Stomach (tissue), 8 donors: ENCODE measurements at regions not wholly inside any gene's neighbourhood (a gene's known extent, or its start where the extent isn't known, plus 50 kb on each side); places are given as distances from the start of the nearest gene placed in this dataset.

Experiments
- DNase-seq, 2 donors: peaks; one replicate each; pipeline versions ENCODE4 v3.0.0 to v3.0.0-alpha.2; 2013 to 2019
- H3K27ac ChIP-seq, 5 donors: fragments of 200-600 bp in 4 of 5; sonication (generic) in 4 of 5; one replicate each; pipeline ENCODE4 v1.5.1; 2013 to 2019; ENCODE audit warnings: mild to moderate bottlenecking in 1 of 5, moderate library complexity in 1 of 5
- H3K27me3 ChIP-seq, 3 donors: fragments of 200-600 bp; sonication (generic); one replicate each; pipeline ENCODE4 v1.5.1; 2017 to 2019; ENCODE audit warnings: mixed run types in 1 of 3
- H3K36me3 ChIP-seq, 4 donors: fragments of 200-600 bp; sonication (generic); 1 replicate in 3 of 4; 2 replicates in 1 of 4; pipeline ENCODE4 v1.5.1; 2016 to 2019
- H3K4me1 ChIP-seq, 4 donors: fragments of 200-600 bp; sonication (generic); one replicate each; pipeline ENCODE4 v1.5.1; 2016 to 2019
- H3K4me3 ChIP-seq, 4 donors: fragments of 200-600 bp; sonication (generic) in 3 of 4; one replicate each; pipeline ENCODE4 v1.5.1; 2016 to 2019; ENCODE audit warnings: mild to moderate bottlenecking in 1 of 4
- H3K9me3 ChIP-seq, 4 donors: fragments of 200-600 bp; sonication (generic); one replicate each; pipeline ENCODE4 v1.5.1; 2016 to 2019
- CTCF ChIP-seq, 7 experiments: fragments of 450-650 bp in 4 of 7; fragments of 200-600 bp in 3 of 7; sonication (generic) in 3 of 7; IDR thresholded peaks; one replicate each; pipeline ENCODE4 v1.5.1; 2016 to 2019; ENCODE audit warnings: antibody characterized with exemption in 7 of 7, control low read depth in 2 of 7, mild to moderate bottlenecking in 1 of 7
- EP300 ChIP-seq: sonication (generic); formaldehyde crosslinking; IDR thresholded peaks from one replicate; pipeline ENCODE4 v1.6.1; 2017; ENCODE audit warnings: antibody characterized with exemption
- POLR2A ChIP-seq, 4 donors: fragments of 450-650 bp; IDR thresholded peaks; one replicate each; pipeline ENCODE4 v1.6.1; 2016; ENCODE audit warnings: antibody characterized with exemption in 4 of 4, control low read depth in 2 of 4, mild to moderate bottlenecking in 1 of 4, moderate library complexity in 1 of 4
- POLR2AphosphoS5 ChIP-seq, 3 donors: sonication (generic); formaldehyde crosslinking; IDR thresholded peaks; one replicate each; pipeline ENCODE4 v1.6.1; 2016; ENCODE audit warnings: antibody characterized with exemption in 3 of 3
- WGBS, 5 donors: extraction: QIAGEN DNeasy Blood & Tissue Kit in 3 of 5; methylation state at CpG; one replicate each; pipeline versions ENCODE4 v1.1.5 to v1.1.7; 2013 to 2018; 5-methylcytosine and 5-hydroxymethylcytosine counted together
- intact Hi-C: fragments of 100-400 bp; cut with DNase I; formaldehyde crosslinking; loops from one replicate; pipeline ENCODE4 v1.15.1; 2023; ENCODE audit warnings: low total_unique reads
- donor health status: healthy with polysubstance abuse.
- donor health status: Bipolar disorder and iron deficiency.
- donor health status: healthy.

GRCh38 chr3:35043040-35043439 lies 596.3 kb upstream of the ARPP21 start:
- Histone ChIP-seq H3K4me3 (no peak overlapping the region), H3K4me1 (no peaks in the 10 kb centered on the region), H3K36me3 (no peaks in the 10 kb centered on the region), H3K27me3 (no peaks in the 10 kb centered on the region), H3K27ac (no peak overlapping the region), H3K9me3 (no peaks in the 10 kb centered on the region)
- WGBS, 5 donors, result 90 to 95% (median 93%) methylated on average over 2 of the region's 2 CpGs
- no peak for DNase-seq
- TF ChIP-seq CTCF (IDR thresholded peaks at IDR 0.05), result no peak
- intact Hi-C loops, result no loop called here

GRCh38 chr3:35044190-35044589 lies 595.1 kb upstream of the ARPP21 start:
- Histone ChIP-seq H3K27ac (no peak overlapping the region), H3K4me3 (no peak overlapping the region), H3K9me3 (no peaks in the 10 kb centered on the region), H3K36me3 (no peaks in the 10 kb centered on the region), H3K4me1 (no peaks in the 10 kb centered on the region), H3K27me3 (no peaks in the 10 kb centered on the region)
- no peak for DNase-seq
- 83 to 100% (median 92%) methylated on average over 1 of the region's 1 CpG for WGBS, 5 donors
- TF ChIP-seq CTCF (IDR thresholded peaks at IDR 0.05) (no peak), EP300 (no peak), POLR2AphosphoS5 (IDR thresholded peaks at IDR 0.05) (no peak), POLR2A (IDR thresholded peaks at IDR 0.05) (no peak)
- intact Hi-C loops, result no loop called here

- Histone ChIP-seq H3K27me3 (no peaks in the 10 kb centered on the region), H3K9me3 (no peaks in the 10 kb centered on the region), H3K4me3 (no peak overlapping the region), H3K4me1 (no peaks in the 10 kb centered on the region), H3K36me3 (no peaks in the 10 kb centered on the region), H3K27ac (no peak overlapping the region)
- 85 to 94% (median 90%) methylated on average over 2 of the region's 2 CpGs for WGBS, 5 donors
- TF ChIP-seq EP300, result no peak
- intact Hi-C loops, result no loop called here
- no peak for DNase-seq
These were observed 594.2 kb upstream of the ARPP21 start for GRCh38 chr3:35045118-35045517.

- H3K4me1 ChIP-seq, result no peaks in the 10 kb centered on the region
- H3K27me3 ChIP-seq, result no peaks in the 10 kb centered on the region
- no peak for TF ChIP-seq POLR2AphosphoS5 (IDR thresholded peaks at IDR 0.05)
- no peak for TF ChIP-seq CTCF (IDR thresholded peaks at IDR 0.05)
- no peak for TF ChIP-seq EP300
- no peak for TF ChIP-seq POLR2A (IDR thresholded peaks at IDR 0.05)
- H3K27ac ChIP-seq, result no peak overlapping the region
- intact Hi-C loops, result no loop called here
- H3K4me3 ChIP-seq, result no peak overlapping the region
- H3K36me3 ChIP-seq, result no peaks in the 10 kb centered on the region
- WGBS, 5 donors, result 63 to 81% (median 69%) methylated on average over 5 of the region's 5 CpGs
- no peaks in the 10 kb centered on the region for H3K9me3 ChIP-seq
- DNase-seq, result no peak
These were observed 574.6 kb upstream of the ARPP21 start for GRCh38 chr3:35064761-35065160.

GRCh38 chr3:35065891-35066290 lies 573.4 kb upstream of the ARPP21 start:
- no peaks in the 10 kb centered on the region for H3K9me3 ChIP-seq
- H3K4me3 ChIP-seq, result no peak overlapping the region
- TF ChIP-seq EP300 (no peak), POLR2AphosphoS5 (IDR thresholded peaks at IDR 0.05) (no peak), POLR2A (IDR thresholded peaks at IDR 0.05) (no peak), CTCF (IDR thresholded peaks at IDR 0.05) (no peak)
- no peaks in the 10 kb centered on the region for H3K4me1 ChIP-seq
- no peak overlapping the region for H3K27ac ChIP-seq
- no peak for DNase-seq
- 48 to 79% (median 56%) methylated on average over 1 of the region's 1 CpG for WGBS, 5 donors
- no peaks in the 10 kb centered on the region for H3K36me3 ChIP-seq
- H3K27me3 ChIP-seq, result no peaks in the 10 kb centered on the region
- intact Hi-C loops, result no loop called here
